Neural cell (in vitro differentiated cells): ENCODE measurements at regions not wholly inside any gene's neighbourhood (a gene's known extent, or its start where the extent isn't known, plus 50 kb on each side); places are given as distances from the start of the nearest gene placed in this dataset.

Experiments used
- H2AFZ ChIP-seq: fragments of 200-600, 300-800 bp; sonication (generic), shearing (Covaris generic); 2 replicates; pipeline ENCODE4 v1.6.0; 2014; ENCODE audit warnings: low read depth, mild to moderate bottlenecking, antibody characterized with exemption, low read length, moderate library complexity
- H3F3A ChIP-seq: fragments of 200-600 bp; shearing (Covaris generic); 2 replicates; pipeline ENCODE4 v1.6.1; 2016; ENCODE audit warnings: mild to moderate bottlenecking, moderate library complexity, mixed read lengths, antibody characterized with exemption, low read length; ENCODE audit not compliant: insufficient read depth, poor library complexity, severe bottlenecking
- H3K27ac ChIP-seq: fragments of 200-600, 300-800 bp; sonication (generic), shearing (Covaris generic); 2 replicates; pipeline ENCODE4 v1.5.1; 2014; ENCODE audit warnings: mild to moderate bottlenecking, low read length, moderate library complexity
- H3K27me3 ChIP-seq: fragments of 300-800, 200-600 bp; sonication (generic), shearing (Covaris generic); 2 replicates; pipeline ENCODE4 v1.6.0; 2014; ENCODE audit warnings: mild to moderate bottlenecking, low read depth, low read length, moderate library complexity; ENCODE audit not compliant: insufficient read depth
- H3K36me3 ChIP-seq: fragments of 300-800, 200-600 bp; sonication (generic), shearing (Covaris generic); 2 replicates; pipeline ENCODE4 v1.5.1; 2014; ENCODE audit warnings: mild to moderate bottlenecking, antibody characterized with exemption, low read length, moderate library complexity; ENCODE audit not compliant: insufficient read depth
- H3K4me2 ChIP-seq: fragments of 300-800, 200-600 bp; sonication (generic), shearing (Covaris generic); 2 replicates; pipeline ENCODE4 v1.6.0; 2014; ENCODE audit warnings: mild to moderate bottlenecking, low read length
- H3K4me3 ChIP-seq: fragments of 300-800, 200-600 bp; sonication (generic), shearing (Covaris generic); 2 replicates; pipeline ENCODE4 v1.5.1; 2014; ENCODE audit warnings: mild to moderate bottlenecking, low read length, moderate library complexity
- H3K79me2 ChIP-seq: fragments of 200-600 bp; shearing (Covaris generic); replicated peaks from 2 replicates; pipeline ENCODE4 v1.6.0; 2014; ENCODE audit warnings: mild to moderate bottlenecking, low read length, moderate library complexity; ENCODE audit not compliant: insufficient read depth
- H3K9ac ChIP-seq: fragments of 300-800, 200-600 bp; sonication (generic), shearing (Covaris generic); 2 replicates; pipeline ENCODE4 v1.6.1; 2016; ENCODE audit warnings: mild to moderate bottlenecking, low read length, mixed read lengths
- H3K9me2 ChIP-seq: fragments of 200-600 bp; shearing (Covaris generic); 2 replicates; pipeline ENCODE4 v1.6.1; 2016; ENCODE audit warnings: mild to moderate bottlenecking, low read length, mixed read lengths; ENCODE audit not compliant: insufficient read depth
- H3K9me3 ChIP-seq: fragments of 200-600, 300-800 bp; sonication (generic), shearing (Covaris generic); 2 replicates; pipeline ENCODE4 v1.6.1; 2016; ENCODE audit warnings: mild to moderate bottlenecking, mixed run types, low read length, moderate library complexity, mixed read lengths
- H4K20me1 ChIP-seq: fragments of 200-600 bp; shearing (Covaris generic); 2 replicates; pipeline ENCODE4 v1.6.1; 2016; ENCODE audit warnings: mild to moderate bottlenecking, mixed run types; ENCODE audit not compliant: insufficient read depth
- EP300 ChIP-seq: fragments of 450-650 bp; conservative IDR thresholded peaks from 2 replicates; pipeline ENCODE4 v1.6.1; 2014; ENCODE audit warnings: antibody characterized with exemption, mild to moderate bottlenecking, moderate library complexity; ENCODE audit not compliant: poor library complexity, severe bottlenecking
- EZH2 ChIP-seq: fragments of 200-600, 300-800 bp; shearing (Covaris generic), sonication (generic); IDR thresholded peaks from 2 replicates; pipeline ENCODE4 v1.6.1; 2014; ENCODE audit warnings: antibody characterized with exemption, low read length, borderline replicate concordance, mild to moderate bottlenecking; ENCODE audit not compliant: insufficient read depth, poor library complexity, severe bottlenecking
- MXI1 ChIP-seq: fragments of 450-650 bp; conservative IDR thresholded peaks from 2 replicates; pipeline ENCODE4 v1.6.1; 2014; ENCODE audit warnings: antibody characterized with exemption, mild to moderate bottlenecking; ENCODE audit not compliant: poor library complexity, severe bottlenecking
- POLR2AphosphoS5 ChIP-seq: IDR thresholded peaks from 2 replicates; pipeline ENCODE4 v1.6.1; 2012
- RAD21 ChIP-seq: fragments of 450-650 bp; conservative IDR thresholded peaks from 2 replicates; pipeline ENCODE4 v1.6.1; 2014; ENCODE audit warnings: antibody characterized with exemption, mild to moderate bottlenecking, moderate library complexity
- SMC3 ChIP-seq: fragments of 450-650 bp; conservative IDR thresholded peaks from 2 replicates; pipeline ENCODE4 v1.6.1; 2014; ENCODE audit warnings: antibody characterized with exemption, mild to moderate bottlenecking, moderate library complexity; ENCODE audit not compliant: poor library complexity
- TAF1 ChIP-seq: IDR thresholded peaks from 2 replicates; pipeline ENCODE4 v1.6.1; 2012; ENCODE audit warnings: low read depth
- TF ChIP-seq, protein P1 (sequence below): IDR thresholded peaks from 2 replicates; pipeline ENCODE4 v1.6.1; 2012; ENCODE audit warnings: borderline replicate concordance
- TF ChIP-seq, protein P2 (sequence below): fragments of 450-650 bp; IDR thresholded peaks from 2 replicates; pipeline ENCODE4 v1.5.1; 2014; ENCODE audit warnings: antibody characterized with exemption, mild to moderate bottlenecking, moderate library complexity; ENCODE audit not compliant: poor library complexity, severe bottlenecking

DNA sequence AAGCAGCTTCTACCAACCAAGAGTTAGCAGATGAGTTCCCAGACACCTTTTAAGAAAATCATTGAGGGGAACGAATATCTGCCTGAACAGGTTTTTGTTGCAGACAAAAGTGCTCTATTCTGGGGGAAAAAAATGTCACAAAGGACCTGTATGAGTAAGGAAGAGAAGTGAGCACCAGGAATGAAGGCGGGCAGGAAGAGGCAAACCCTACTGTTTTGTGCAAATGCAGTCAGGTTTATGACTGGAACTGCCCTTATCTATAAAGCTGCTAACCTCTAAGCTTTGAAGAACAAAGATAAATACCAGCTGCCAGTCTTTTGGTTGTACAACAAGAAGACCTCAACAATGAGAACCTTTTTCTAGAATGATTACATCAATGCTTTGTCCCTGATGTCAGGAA is 292.4 kb upstream of the SP4 start:
- no peaks in the 10 kb centered on the region for H3F3A ChIP-seq
- peak overlapping the region; percentile 14 for H3K27ac ChIP-seq
- H3K9me2 ChIP-seq = no peaks in the 10 kb centered on the region
- no peaks in the 10 kb centered on the region for H3K36me3 ChIP-seq
- H3K9me3 ChIP-seq = no peaks in the 10 kb centered on the region
- H3K4me2 ChIP-seq = no peak overlapping the region
- no peaks in the 10 kb centered on the region for H3K27me3 ChIP-seq
- no peaks in the 10 kb centered on the region for H4K20me1 ChIP-seq
- no peak overlapping the region for H3K9ac ChIP-seq
- H2AFZ ChIP-seq = no peak overlapping the region
- no peaks in the 10 kb centered on the region for H3K79me2 ChIP-seq
- H3K4me3 ChIP-seq = no peak overlapping the region
- TF ChIP-seq, protein P1, sequence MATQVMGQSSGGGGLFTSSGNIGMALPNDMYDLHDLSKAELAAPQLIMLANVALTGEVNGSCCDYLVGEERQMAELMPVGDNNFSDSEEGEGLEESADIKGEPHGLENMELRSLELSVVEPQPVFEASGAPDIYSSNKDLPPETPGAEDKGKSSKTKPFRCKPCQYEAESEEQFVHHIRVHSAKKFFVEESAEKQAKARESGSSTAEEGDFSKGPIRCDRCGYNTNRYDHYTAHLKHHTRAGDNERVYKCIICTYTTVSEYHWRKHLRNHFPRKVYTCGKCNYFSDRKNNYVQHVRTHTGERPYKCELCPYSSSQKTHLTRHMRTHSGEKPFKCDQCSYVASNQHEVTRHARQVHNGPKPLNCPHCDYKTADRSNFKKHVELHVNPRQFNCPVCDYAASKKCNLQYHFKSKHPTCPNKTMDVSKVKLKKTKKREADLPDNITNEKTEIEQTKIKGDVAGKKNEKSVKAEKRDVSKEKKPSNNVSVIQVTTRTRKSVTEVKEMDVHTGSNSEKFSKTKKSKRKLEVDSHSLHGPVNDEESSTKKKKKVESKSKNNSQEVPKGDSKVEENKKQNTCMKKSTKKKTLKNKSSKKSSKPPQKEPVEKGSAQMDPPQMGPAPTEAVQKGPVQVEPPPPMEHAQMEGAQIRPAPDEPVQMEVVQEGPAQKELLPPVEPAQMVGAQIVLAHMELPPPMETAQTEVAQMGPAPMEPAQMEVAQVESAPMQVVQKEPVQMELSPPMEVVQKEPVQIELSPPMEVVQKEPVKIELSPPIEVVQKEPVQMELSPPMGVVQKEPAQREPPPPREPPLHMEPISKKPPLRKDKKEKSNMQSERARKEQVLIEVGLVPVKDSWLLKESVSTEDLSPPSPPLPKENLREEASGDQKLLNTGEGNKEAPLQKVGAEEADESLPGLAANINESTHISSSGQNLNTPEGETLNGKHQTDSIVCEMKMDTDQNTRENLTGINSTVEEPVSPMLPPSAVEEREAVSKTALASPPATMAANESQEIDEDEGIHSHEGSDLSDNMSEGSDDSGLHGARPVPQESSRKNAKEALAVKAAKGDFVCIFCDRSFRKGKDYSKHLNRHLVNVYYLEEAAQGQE = no peak

DNA sequence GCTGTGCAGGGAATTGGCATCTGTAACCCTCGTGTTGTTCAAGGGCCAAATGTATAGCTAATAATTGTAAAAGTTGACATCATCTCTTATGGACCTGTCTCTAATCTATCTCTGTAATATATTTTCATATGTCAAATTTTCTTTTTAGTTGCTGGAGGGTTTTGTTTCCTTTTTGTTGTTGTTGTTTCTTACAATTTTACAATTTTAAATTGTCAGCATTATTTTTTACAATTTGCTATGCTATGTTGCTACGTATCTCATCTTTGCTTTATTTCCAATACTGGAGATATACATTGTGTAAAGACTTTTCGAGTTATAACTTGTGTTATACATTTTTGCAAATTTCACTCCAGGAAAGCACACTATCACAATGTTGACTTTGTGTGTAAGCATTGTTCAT is 290.2 kb upstream of the SP4 start:
- no peaks in the 10 kb centered on the region for H3K9me3 ChIP-seq
- no peak for TF ChIP-seq POLR2AphosphoS5
- TF ChIP-seq RAD21 = no peak
- no peak for TF ChIP-seq SMC3
- no peak for TF ChIP-seq EZH2
- TF ChIP-seq, protein P2, sequence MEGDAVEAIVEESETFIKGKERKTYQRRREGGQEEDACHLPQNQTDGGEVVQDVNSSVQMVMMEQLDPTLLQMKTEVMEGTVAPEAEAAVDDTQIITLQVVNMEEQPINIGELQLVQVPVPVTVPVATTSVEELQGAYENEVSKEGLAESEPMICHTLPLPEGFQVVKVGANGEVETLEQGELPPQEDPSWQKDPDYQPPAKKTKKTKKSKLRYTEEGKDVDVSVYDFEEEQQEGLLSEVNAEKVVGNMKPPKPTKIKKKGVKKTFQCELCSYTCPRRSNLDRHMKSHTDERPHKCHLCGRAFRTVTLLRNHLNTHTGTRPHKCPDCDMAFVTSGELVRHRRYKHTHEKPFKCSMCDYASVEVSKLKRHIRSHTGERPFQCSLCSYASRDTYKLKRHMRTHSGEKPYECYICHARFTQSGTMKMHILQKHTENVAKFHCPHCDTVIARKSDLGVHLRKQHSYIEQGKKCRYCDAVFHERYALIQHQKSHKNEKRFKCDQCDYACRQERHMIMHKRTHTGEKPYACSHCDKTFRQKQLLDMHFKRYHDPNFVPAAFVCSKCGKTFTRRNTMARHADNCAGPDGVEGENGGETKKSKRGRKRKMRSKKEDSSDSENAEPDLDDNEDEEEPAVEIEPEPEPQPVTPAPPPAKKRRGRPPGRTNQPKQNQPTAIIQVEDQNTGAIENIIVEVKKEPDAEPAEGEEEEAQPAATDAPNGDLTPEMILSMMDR = no peak
- TF ChIP-seq, protein P1 = no peak
- no peak for TF ChIP-seq MXI1
- no peak for TF ChIP-seq TAF1
- TF ChIP-seq EP300 = no peak

More for the DNA sequence above, 290.2 kb upstream of the SP4 start:
- no peak overlapping the region for H2AFZ ChIP-seq
- H4K20me1 ChIP-seq = no peaks in the 10 kb centered on the region
- no peaks in the 10 kb centered on the region for H3K27me3 ChIP-seq
- no peak overlapping the region for H3K4me2 ChIP-seq
- no peaks in the 10 kb centered on the region for H3K9me2 ChIP-seq
- H3K36me3 ChIP-seq = no peaks in the 10 kb centered on the region
- no peaks in the 10 kb centered on the region for H3K79me2 ChIP-seq
- no peak overlapping the region for H3K9ac ChIP-seq
- H3K4me3 ChIP-seq = no peak overlapping the region
- no peaks in the 10 kb centered on the region for H3F3A ChIP-seq
- H3K27ac ChIP-seq = no peak overlapping the region
